Activated T-cell treated with anti-CD3 and anti-CD28 coated beads for 48 hours (primary cell): ENCODE measurements at regions not wholly inside any gene's neighbourhood (a gene's known extent, or its start where the extent isn't known, plus 50 kb on each side); places are given as distances from the start of the nearest gene placed in this dataset.

Experiments used
- DNase-seq: peaks from one replicate; pipeline ENCODE4 v3.0.0-alpha.2; 2020; ENCODE audit warnings: low read depth

GRCh38 chr22:44591146-44591790 is 93.2 kb upstream of the RTL6 start:
- no peak for DNase-seq

GRCh38 chr22:44590291-44590690 is 92.3 kb upstream of the RTL6 start:
- no peak for DNase-seq

- no peak for DNase-seq
Measured at GRCh38 chr22:44589831-44590230, 91.8 kb upstream of the RTL6 start.

GRCh38 chr22:44588348-44588747 is 90.3 kb upstream of the RTL6 start:
- DNase-seq = no peak

- DNase-seq = no peak
Measured at GRCh38 chr22:44587737-44588310, 89.8 kb upstream of the RTL6 start.

- no peak for DNase-seq
Measured at GRCh38 chr22:44586999-44587736, 89.1 kb upstream of the RTL6 start.

- no peak for DNase-seq
Measured at GRCh38 chr22:44586351-44586990, 88.4 kb upstream of the RTL6 start.

GRCh38 chr22:44585559-44586350 is 87.7 kb upstream of the RTL6 start:
- DNase-seq = no peak

- no peak for DNase-seq
Measured at GRCh38 chr22:44584256-44584902, 86.3 kb upstream of the RTL6 start.

GRCh38 chr22:44583854-44584253 is 85.8 kb upstream of the RTL6 start:
- DNase-seq = no peak

- no peak for DNase-seq
Measured at GRCh38 chr22:44583061-44583760, 85.2 kb upstream of the RTL6 start.

GRCh38 chr22:44582016-44582415 is 84.0 kb upstream of the RTL6 start:
- DNase-seq = no peak

GRCh38 chr22:44581096-44581435 is 83.0 kb upstream of the RTL6 start:
- DNase-seq = no peak

- no peak for DNase-seq
Measured at GRCh38 chr22:44580176-44581095, 82.4 kb upstream of the RTL6 start.

GRCh38 chr22:44578516-44579230 is 80.6 kb upstream of the RTL6 start:
- no peak for DNase-seq

- DNase-seq = no peak
Measured at GRCh38 chr22:44578110-44578457, 80.1 kb upstream of the RTL6 start.

- no peak for DNase-seq
Measured at GRCh38 chr22:44577391-44578109, 79.5 kb upstream of the RTL6 start.

- no peak for DNase-seq
Measured at GRCh38 chr22:44576311-44577260, 78.6 kb upstream of the RTL6 start.
